PC-9 (cell line): ENCODE measurements at regions not wholly inside any gene's neighbourhood (a gene's known extent, or its start where the extent isn't known, plus 50 kb on each side); places are given as distances from the start of the nearest gene placed in this dataset.

ENCODE experiments used
- EZH2 ChIP-seq: fragments of 200-600 bp; sonication (generic); IDR thresholded peaks from 2 replicates; pipeline ENCODE4 v1.8.0; 2017; ENCODE audit warnings: antibody characterized with exemption, low read depth
- TF ChIP-seq, protein P1 (sequence below): fragments of 200-600 bp; sonication (generic); conservative IDR thresholded peaks from 2 replicates; pipeline ENCODE4 v1.6.1; 2017; ENCODE audit warnings: mixed run types, antibody characterized with exemption, mild to moderate bottlenecking, moderate library complexity

DNA sequence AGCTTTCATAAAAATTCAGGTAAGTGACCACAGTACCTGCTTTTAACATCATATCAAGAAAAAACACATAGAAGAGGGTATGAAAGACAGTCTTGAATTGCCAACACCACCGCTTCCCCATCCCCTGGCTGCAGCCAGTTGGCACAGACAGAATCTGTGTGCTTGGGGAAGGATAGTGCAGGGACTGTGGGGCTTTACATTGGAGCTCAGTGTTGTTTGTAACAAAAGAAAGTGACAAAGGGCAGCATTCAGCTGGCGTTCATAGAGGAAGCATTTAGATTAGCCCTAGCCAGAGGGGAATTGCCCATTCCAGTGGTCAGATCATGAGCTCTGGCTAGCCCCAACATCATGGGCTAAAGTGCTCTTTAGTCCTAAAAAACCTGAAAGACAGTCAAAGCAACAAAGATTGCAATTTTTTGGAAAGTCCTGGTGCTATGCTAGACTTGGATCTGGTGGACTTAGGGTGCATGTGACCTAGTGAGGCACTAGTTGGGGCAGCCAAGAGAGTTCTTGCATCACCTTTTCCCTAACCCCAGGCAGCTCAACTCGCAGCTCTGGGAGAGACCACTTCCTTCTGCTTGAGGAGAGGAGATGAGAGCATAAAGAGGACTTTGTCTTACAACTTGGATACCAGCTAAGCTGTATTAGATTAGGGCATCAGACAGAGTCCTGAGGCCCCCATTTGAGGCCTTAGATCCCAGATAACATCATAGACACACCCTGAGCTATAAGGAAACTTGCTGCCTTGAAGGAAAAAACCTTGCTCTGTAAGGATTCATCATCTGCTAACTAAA is 1602.4 kb upstream of the ADGRL3 start:
- TF ChIP-seq, protein P1, sequence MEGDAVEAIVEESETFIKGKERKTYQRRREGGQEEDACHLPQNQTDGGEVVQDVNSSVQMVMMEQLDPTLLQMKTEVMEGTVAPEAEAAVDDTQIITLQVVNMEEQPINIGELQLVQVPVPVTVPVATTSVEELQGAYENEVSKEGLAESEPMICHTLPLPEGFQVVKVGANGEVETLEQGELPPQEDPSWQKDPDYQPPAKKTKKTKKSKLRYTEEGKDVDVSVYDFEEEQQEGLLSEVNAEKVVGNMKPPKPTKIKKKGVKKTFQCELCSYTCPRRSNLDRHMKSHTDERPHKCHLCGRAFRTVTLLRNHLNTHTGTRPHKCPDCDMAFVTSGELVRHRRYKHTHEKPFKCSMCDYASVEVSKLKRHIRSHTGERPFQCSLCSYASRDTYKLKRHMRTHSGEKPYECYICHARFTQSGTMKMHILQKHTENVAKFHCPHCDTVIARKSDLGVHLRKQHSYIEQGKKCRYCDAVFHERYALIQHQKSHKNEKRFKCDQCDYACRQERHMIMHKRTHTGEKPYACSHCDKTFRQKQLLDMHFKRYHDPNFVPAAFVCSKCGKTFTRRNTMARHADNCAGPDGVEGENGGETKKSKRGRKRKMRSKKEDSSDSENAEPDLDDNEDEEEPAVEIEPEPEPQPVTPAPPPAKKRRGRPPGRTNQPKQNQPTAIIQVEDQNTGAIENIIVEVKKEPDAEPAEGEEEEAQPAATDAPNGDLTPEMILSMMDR: no peak
- no peak for TF ChIP-seq EZH2
